H1 (cell line): ENCODE measurements at regions not wholly inside any gene's neighbourhood (a gene's known extent, or its start where the extent isn't known, plus 50 kb on each side); places are given as distances from the start of the nearest gene placed in this dataset.

Experiments used
- CTCF ChIA-PET: fragments of 300-600 bp; sonication (Branson Sonifier 250); formaldehyde crosslinking; loops from one replicate; lab custom pipeline; 2021; ENCODE audit not compliant: partially characterized antibody; lab: Charles Lee
- POLR2A ChIA-PET: fragments of 300-600 bp; sonication (Branson Sonifier 250); formaldehyde crosslinking; loops from one replicate; lab custom pipeline; 2021; ENCODE audit warnings: inconsistent platforms; ENCODE audit not compliant: partially characterized antibody; lab: Charles Lee
- DNase-seq, 2 experiments: peaks; one replicate each; pipeline versions ENCODE4 v3.0.0 to v3.0.0-alpha.2; 2010 to 2022; ENCODE audit warnings: low spot score in 2 of 2, low read depth in 1 of 2, mixed read lengths in 1 of 2
- FAIRE-seq: peaks from 2 replicates; lab custom pipeline; 2011; peaks lifted over from hg19 to GRCh38; lab: Jason Lieb, UNC
- H2AFZ ChIP-seq: 2 replicates; pipeline ENCODE4 v1.8.1; 2012; ENCODE audit warnings: low read length, inconsistent platforms
- H2AK5ac ChIP-seq: 2 replicates; pipeline ENCODE4 v1.6.1; 2013; ENCODE audit warnings: low read depth, low read length
- H2BK120ac ChIP-seq: replicated peaks from 2 replicates; pipeline ENCODE3; 2013; ENCODE audit warnings: low read depth, low read length, inconsistent platforms
- H2BK12ac ChIP-seq: 2 replicates; pipeline ENCODE4 v1.6.1; 2013; ENCODE audit warnings: low read depth, low read length
- H2BK15ac ChIP-seq: 2 replicates; pipeline ENCODE4 v1.6.1; 2013; ENCODE audit warnings: low read length
- H2BK20ac ChIP-seq: 2 replicates; pipeline ENCODE4 v1.6.1; 2013; ENCODE audit warnings: low read length
- H2BK5ac ChIP-seq: 2 replicates; pipeline ENCODE4 v1.6.1; 2013; ENCODE audit warnings: low read depth, low read length
- H3K14ac ChIP-seq: 2 replicates; pipeline ENCODE4 v1.6.1; 2013; ENCODE audit warnings: inconsistent platforms; ENCODE audit not compliant: insufficient read length
- H3K18ac ChIP-seq: 2 replicates; pipeline ENCODE4 v1.6.1; 2013; ENCODE audit warnings: low read length; ENCODE audit errors: extremely low read depth
- H3K23ac ChIP-seq: 2 replicates; pipeline ENCODE4 v1.6.1; 2013; ENCODE audit warnings: inconsistent platforms; ENCODE audit not compliant: insufficient read length
- H3K23me2 ChIP-seq: 2 replicates; pipeline ENCODE4 v1.6.1; 2013; ENCODE audit warnings: low read depth, low read length
- H3K27ac ChIP-seq: 2 replicates; pipeline ENCODE4 v1.6.1; 2011; ENCODE audit warnings: low read depth, low read length, inconsistent platforms
- H3K27me3 ChIP-seq, 4 experiments: replicated peaks in 1 of 4; 1 replicate in 1 of 4; 2 replicates in 3 of 4; pipeline versions ENCODE4 v1.6.1 to v1.8.1; 2011 to 2013; ENCODE audit warnings: low read length in 3 of 4, mild to moderate bottlenecking in 3 of 4, inconsistent platforms in 2 of 4, mixed read lengths in 2 of 4, moderate library complexity in 1 of 4; ENCODE audit not compliant: control insufficient read depth in 3 of 4, insufficient read depth in 3 of 4; ENCODE audit errors: extremely low read depth in 1 of 4
- H3K36me3 ChIP-seq, 4 experiments: 2 replicates each; pipeline versions ENCODE4 v1.6.1 to v1.8.1; 2011 to 2013; ENCODE audit warnings: mild to moderate bottlenecking in 4 of 4, low read length in 3 of 4, moderate library complexity in 2 of 4, control low read depth in 1 of 4, inconsistent platforms in 1 of 4; ENCODE audit not compliant: insufficient read depth in 4 of 4, control insufficient read depth in 2 of 4
- H3K4ac ChIP-seq: replicated peaks from 2 replicates; pipeline ENCODE3; 2013; ENCODE audit warnings: low read length, low read depth, mixed read lengths, inconsistent platforms; ENCODE audit not compliant: insufficient read length
- H3K4me1 ChIP-seq, 4 experiments: replicated peaks in 1 of 4; 1 replicate in 1 of 4; 2 replicates in 3 of 4; pipeline versions ENCODE4 v1.6.1 to v1.8.1; 2011 to 2013; ENCODE audit warnings: low read length in 3 of 4, inconsistent platforms in 2 of 4, mixed read lengths in 1 of 4; ENCODE audit not compliant: insufficient read depth in 4 of 4, control insufficient read depth in 3 of 4
- H3K4me2 ChIP-seq, 2 experiments: 2 replicates each; pipeline versions ENCODE4 v1.6.1 to v1.8.1; 2011 to 2013; ENCODE audit warnings: low read depth in 2 of 2, low read length in 2 of 2, control low read depth in 1 of 2, inconsistent platforms in 1 of 2, mild to moderate bottlenecking in 1 of 2; ENCODE audit not compliant: insufficient read depth in 1 of 2
- H3K4me3 ChIP-seq, 4 experiments: fragments of 200-600, 300-600 bp in 1 of 4; sonication (generic), shearing (Covaris generic), sonication (Bioruptor Twin) in 1 of 4; 2 replicates each; pipeline versions ENCODE4 v1.5.1 to v1.8.1; 2011 to 2016; ENCODE audit warnings: low read length in 4 of 4, low read depth in 3 of 4, control low read depth in 2 of 4, inconsistent platforms in 2 of 4, mild to moderate bottlenecking in 2 of 4, mixed read lengths in 1 of 4, moderate library complexity in 1 of 4; ENCODE audit not compliant: insufficient read depth in 2 of 4; ENCODE audit errors: extremely low read depth in 1 of 4
- H3K56ac ChIP-seq: replicated peaks from 2 replicates; pipeline ENCODE3; 2013; ENCODE audit warnings: low read depth, mild to moderate bottlenecking, mixed read lengths, low read length, inconsistent platforms; ENCODE audit not compliant: insufficient read length
- H3K79me1 ChIP-seq: 2 replicates; pipeline ENCODE4 v1.6.1; 2013; ENCODE audit warnings: low read depth, low read length, control low read depth
- H3K79me2 ChIP-seq, 2 experiments: 2 replicates each; pipeline versions ENCODE4 v1.6.1 to v1.8.1; 2012 to 2013; ENCODE audit warnings: low read length in 2 of 2, mild to moderate bottlenecking in 2 of 2, inconsistent platforms in 1 of 2; ENCODE audit not compliant: insufficient read depth in 2 of 2, control insufficient read depth in 1 of 2
- H3K9ac ChIP-seq, 4 experiments: replicated peaks in 1 of 4; 1 replicate in 1 of 4; 2 replicates in 3 of 4; pipeline versions ENCODE4 v1.6.1 to v1.8.1; 2011 to 2013; ENCODE audit warnings: low read depth in 3 of 4, low read length in 3 of 4, control low read depth in 2 of 4, mild to moderate bottlenecking in 2 of 4, moderate library complexity in 2 of 4, inconsistent platforms in 1 of 4; ENCODE audit errors: extremely low read depth in 1 of 4
- H3K9me3 ChIP-seq, 2 experiments: 2 replicates each; pipeline versions ENCODE4 v1.6.1 to v1.8.1; 2012 to 2013; ENCODE audit warnings: mild to moderate bottlenecking in 2 of 2, moderate library complexity in 2 of 2, control low read depth in 1 of 2, inconsistent platforms in 1 of 2, low read depth in 1 of 2, low read length in 1 of 2, mixed read lengths in 1 of 2; ENCODE audit not compliant: insufficient read depth in 2 of 2
- H4K20me1 ChIP-seq, 2 experiments: replicated peaks in 1 of 2; 2 replicates each; pipeline versions ENCODE3 to v1.8.1; 2011 to 2013; ENCODE audit warnings: inconsistent platforms in 2 of 2, low read length in 2 of 2, mild to moderate bottlenecking in 1 of 2; ENCODE audit not compliant: insufficient read depth in 2 of 2, control insufficient read depth in 1 of 2
- H4K5ac ChIP-seq: 2 replicates; pipeline ENCODE4 v1.6.1; 2013; ENCODE audit warnings: low read length, low read depth, mixed read lengths, inconsistent platforms; ENCODE audit not compliant: insufficient read length
- H4K8ac ChIP-seq: 2 replicates; pipeline ENCODE4 v1.8.0; 2013; ENCODE audit warnings: mild to moderate bottlenecking, moderate library complexity, low read length, inconsistent platforms; ENCODE audit not compliant: insufficient read depth; ENCODE audit errors: extremely low read depth
- H4K91ac ChIP-seq: replicated peaks from 2 replicates; pipeline ENCODE3; 2013; ENCODE audit warnings: low read length, mixed read lengths, inconsistent platforms; ENCODE audit not compliant: insufficient read length
- CEBPB ChIP-seq: IDR thresholded peaks from 2 replicates; pipeline ENCODE4 v1.6.1; 2012; ENCODE audit warnings: low read depth, low read length
- EP300 ChIP-seq, 2 experiments: IDR thresholded peaks; 1 replicate in 1 of 2; 2 replicates in 1 of 2; pipeline ENCODE4 v1.6.1; 2011 to 2012; ENCODE audit warnings: low read depth in 2 of 2, low read length in 2 of 2, mild to moderate bottlenecking in 2 of 2, borderline replicate concordance in 1 of 2, inconsistent platforms in 1 of 2, moderate library complexity in 1 of 2
- EZH2 ChIP-seq: fragments of 200-600 bp; sonication (generic); IDR thresholded peaks from 2 replicates; pipeline ENCODE4 v1.7.1; 2012; ENCODE audit warnings: low read depth, mild to moderate bottlenecking, moderate library complexity, low read length, inconsistent platforms; ENCODE audit not compliant: severe bottlenecking
- HDAC6 ChIP-seq: IDR thresholded peaks from one replicate; pipeline ENCODE4 v1.7.1; 2012; ENCODE audit warnings: low read depth, mild to moderate bottlenecking, inconsistent platforms, low read length, moderate library complexity
- JUN ChIP-seq: IDR thresholded peaks from 2 replicates; pipeline ENCODE4 v1.6.1; 2011; ENCODE audit warnings: low read depth, mild to moderate bottlenecking, improper control_type of control experiment, low read length
- KDM1A ChIP-seq: fragments of 200-600, 300-600 bp; sonication (generic); IDR thresholded peaks from 2 replicates; pipeline ENCODE4 v1.7.1; 2016; ENCODE audit warnings: mild to moderate bottlenecking, low read length, borderline replicate concordance
- POLR2A ChIP-seq, 2 experiments: IDR thresholded peaks; 1 replicate in 1 of 2; 2 replicates in 1 of 2; pipeline ENCODE4 v1.6.1; 2011; ENCODE audit warnings: low read depth in 2 of 2, low read length in 2 of 2, mild to moderate bottlenecking in 2 of 2; ENCODE audit errors: control extremely low read depth in 1 of 2
- RFX5 ChIP-seq: IDR thresholded peaks from 2 replicates; pipeline ENCODE4 v1.6.1; 2011; ENCODE audit warnings: low read depth, low read length, improper control_type of control experiment, borderline replicate concordance
- SIRT6 ChIP-seq: IDR thresholded peaks from one replicate; pipeline ENCODE4 v1.7.1; 2012; ENCODE audit warnings: low read length, inconsistent platforms
- SP4 ChIP-seq: IDR thresholded peaks from 2 replicates; pipeline ENCODE4 v1.6.1; 2012; ENCODE audit warnings: low read length, inconsistent platforms
- SUZ12 ChIP-seq: fragments of 200-600 bp; sonication (generic); IDR thresholded peaks from 2 replicates; pipeline ENCODE4 v1.6.1; 2012; ENCODE audit warnings: mild to moderate bottlenecking, inconsistent platforms, low read length, moderate library complexity, mixed read lengths
- TAF1 ChIP-seq: IDR thresholded peaks from 2 replicates; pipeline ENCODE4 v1.6.1; 2011; ENCODE audit warnings: mild to moderate bottlenecking, low read depth, low read length
- TCF12 ChIP-seq: IDR thresholded peaks from 2 replicates; pipeline ENCODE4 v1.6.1; 2011; ENCODE audit warnings: low read depth, mild to moderate bottlenecking, low read length
- ZNF274 ChIP-seq: IDR thresholded peaks from 2 replicates; pipeline ENCODE4 v1.7.0; 2012; ENCODE audit warnings: low read length, borderline replicate concordance; ENCODE audit errors: extremely low read depth
- WGBS, 2 experiments: shearing (Covaris generic) in 1 of 2; methylation state at CpG; one replicate each; pipeline versions ENCODE4 v1.1.6 to v1.1.7; 2013 to 2015; ENCODE audit warnings: low lambda C conversion rate in 2 of 2, mixed read lengths in 2 of 2, inconsistent platforms in 1 of 2, low coverage in 1 of 2, missing lambda C conversion rate in 1 of 2; ENCODE audit not compliant: insufficient replicate concordance in 2 of 2, insufficient coverage in 1 of 2, insufficient read length in 1 of 2; ENCODE audit errors: extremely low coverage in 1 of 2, missing lambda C conversion rate in 1 of 2; 5-methylcytosine and 5-hydroxymethylcytosine counted together

DNA sequence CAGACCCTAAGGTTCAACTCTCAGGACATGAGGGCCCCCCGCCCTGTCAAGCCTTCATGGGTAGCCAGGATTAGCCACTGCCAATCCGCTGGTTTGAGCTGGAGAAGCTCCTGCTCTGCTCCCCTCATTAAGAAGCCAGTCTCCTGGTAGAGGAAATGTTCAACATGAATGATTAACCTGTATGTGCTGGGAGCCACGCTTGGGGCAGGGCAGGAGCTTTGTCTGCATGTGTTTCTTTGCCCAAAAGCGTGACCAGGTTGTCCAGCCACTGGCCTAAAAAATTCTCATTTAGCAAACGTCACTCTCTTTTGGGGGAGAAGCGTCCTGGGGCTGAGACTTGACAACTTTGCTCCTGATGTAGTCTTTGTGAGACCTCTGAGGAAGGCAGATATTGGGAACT is 96.5 kb downstream of the RRAGC start:
- Histone ChIP-seq H4K5ac (no peak overlapping the region), H2BK5ac (no peak overlapping the region), H3K4ac (no peak overlapping the region), H2BK20ac (no peak overlapping the region), H3K23me2 (peaks cover 1% of the 10 kb centered on the region; the same call in 1 of the 2 replicates), H3K18ac (no peak overlapping the region), H3K27ac (no peak overlapping the region), H3K9me3 (no peaks in the 10 kb centered on the region), H3K4me2 (no peak overlapping the region), H3K9ac (no peak overlapping the region), H3K4me3 (no peak overlapping the region), H3K23ac (no peak overlapping the region), H2AFZ (no peak overlapping the region), H2BK12ac (no peak overlapping the region), H3K79me2 (no peaks in the 10 kb centered on the region), H3K56ac (no peak overlapping the region), H4K20me1 (no peaks in the 10 kb centered on the region), H3K36me3 (no peaks in the 10 kb centered on the region), H2BK120ac (no peak overlapping the region), H3K14ac (no peak overlapping the region), H3K79me1 (no peaks in the 10 kb centered on the region), H4K8ac (peak overlapping the region; percentile 28; the same call in 1 of the 2 replicates), H2AK5ac (no peak overlapping the region), H3K4me1 (no peaks in the 10 kb centered on the region), H4K91ac (no peak overlapping the region), H3K27me3 (no peaks in the 10 kb centered on the region), H2BK15ac (no peak overlapping the region)
- ChIA-PET POLR2A (no interaction called here), CTCF (no interaction called here)
- no peak for DNase-seq
- FAIRE-seq, result no peak
- 89% methylated on average over 6 of the region's 6 CpGs; no CpG with 5 or more reads in 1 of the 2 experiments for WGBS, 2 experiments
- TF ChIP-seq SP4 (no peak), TCF12 (no peak), EZH2 (no peak), TAF1 (no peak), SUZ12 (no peak), POLR2A (IDR thresholded peaks at IDR 0.05; ENCODE audit: control extremely low read depth in 1 of 2, low read depth in 2 of 2, low read length in 2 of 2) (no peak), EP300 (IDR thresholded peaks at IDR 0.05; ENCODE audit: borderline replicate concordance in 1 of 2, low read depth in 2 of 2, low read length in 2 of 2) (no peak), RFX5 (no peak), SIRT6 (no peak), HDAC6 (no peak), JUN (no peak), KDM1A (no peak), CEBPB (no peak), ZNF274 (no peak)
